ENCODE measurements at regions not wholly inside any gene's neighbourhood (a gene's known extent, or its start where the extent isn't known, plus 50 kb on each side); places are given as distances from the start of the nearest gene placed in this dataset.

GRCh38 chr17:55564081-55564480 is 52.8 kb upstream of the SMIM36 start:
- TF ChIP-seq CTCF (IDR thresholded peaks at IDR 0.05) = no peak
- TF ChIP-seq POLR2A (IDR thresholded peaks at IDR 0.05) = no peak
- TF ChIP-seq POLR2AphosphoS5 (IDR thresholded peaks at IDR 0.05) = no peak
- TF ChIP-seq EP300 (IDR thresholded peaks at IDR 0.05) = no peak
